ENCODE measurements at regions not wholly inside any gene's neighbourhood (a gene's known extent, or its start where the extent isn't known, plus 50 kb on each side); places are given as distances from the start of the nearest gene placed in this dataset.

- TF ChIP-seq MITF (IDR thresholded peaks at IDR 0.05): no peak
- no peak for TF ChIP-seq NBN (IDR thresholded peaks at IDR 0.05; ENCODE audit: low read depth)
- TF ChIP-seq SMARCC2 (IDR thresholded peaks at IDR 0.05; ENCODE audit: low read depth): no peak
- no peak for TF ChIP-seq ETV6 (IDR thresholded peaks at IDR 0.05; ENCODE audit: borderline replicate concordance in 1 of 2, low read depth in 2 of 2, low read length in 1 of 2)
- TF ChIP-seq ETV6 (CRISPR knock-in tag; IDR thresholded peaks at IDR 0.05; ENCODE audit: borderline replicate concordance): no peak
- no peak for TF ChIP-seq ZNF224 (CRISPR knock-in tag; IDR thresholded peaks at IDR 0.05)
- no peak for TF ChIP-seq IRF1 (CRISPR knock-in tag; IDR thresholded peaks at IDR 0.05; ENCODE audit: borderline replicate concordance)
- TF ChIP-seq TAF1 (IDR thresholded peaks at IDR 0.05; ENCODE audit: control insufficient read depth, extremely low read depth, insufficient read depth, low read length, severe bottlenecking): no peak
Measured at GRCh38 chr2:80889009-80889408, 584.5 kb upstream of the LRRTM1 start.
